ENCODE measurements at regions not wholly inside any gene's neighbourhood (a gene's known extent, or its start where the extent isn't known, plus 50 kb on each side); places are given as distances from the start of the nearest gene placed in this dataset.
A peak's percentile ranks its signal among the peaks of the same experiment; 100 is the strongest.

GRCh38 chr12:103053089-103053488 lies 95.6 kb downstream of the ASCL1 start:
- no peak overlapping the region for H3K4me3 Mint-ChIP-seq
- no peak for DNase-seq
- no peak overlapping the region for H3K27ac Mint-ChIP-seq
- no peaks in the 10 kb centered on the region for H3K9me3 Mint-ChIP-seq
- H3K27me3 Mint-ChIP-seq = peaks cover 5% of the 10 kb centered on the region
- no peaks in the 10 kb centered on the region for H3K36me3 Mint-ChIP-seq (ENCODE audit: low read depth)
- no peaks in the 10 kb centered on the region for H3K4me1 Mint-ChIP-seq
- intact Hi-C loops (cut with micrococcal nuclease) = no loop called here

GRCh38 chr12:103073630-103074029 lies 116.2 kb downstream of the ASCL1 start:
- no peaks in the 10 kb centered on the region for H3K9me3 Mint-ChIP-seq
- no peak overlapping the region for H3K4me3 Mint-ChIP-seq
- no peak overlapping the region for H3K27ac Mint-ChIP-seq
- no peaks in the 10 kb centered on the region for H3K27me3 Mint-ChIP-seq
- intact Hi-C loops (cut with micrococcal nuclease) = no loop called here
- no peak for DNase-seq
- H3K36me3 Mint-ChIP-seq (ENCODE audit: low read depth) = no peaks in the 10 kb centered on the region
- no peaks in the 10 kb centered on the region for H3K4me1 Mint-ChIP-seq

- no peaks in the 10 kb centered on the region for H3K4me1 Mint-ChIP-seq
- no peak for DNase-seq
- intact Hi-C loops (cut with micrococcal nuclease) = no loop called here
- no peaks in the 10 kb centered on the region for H3K9me3 Mint-ChIP-seq
- no peak overlapping the region for H3K4me3 Mint-ChIP-seq
- H3K27me3 Mint-ChIP-seq = no peaks in the 10 kb centered on the region
- no peaks in the 10 kb centered on the region for H3K36me3 Mint-ChIP-seq (ENCODE audit: low read depth)
- no peak overlapping the region for H3K27ac Mint-ChIP-seq
These were observed 118.4 kb downstream of the ASCL1 start for GRCh38 chr12:103075848-103076247.

- H3K36me3 Mint-ChIP-seq (ENCODE audit: low read depth) = no peaks in the 10 kb centered on the region
- no peaks in the 10 kb centered on the region for H3K27me3 Mint-ChIP-seq
- intact Hi-C loops (cut with micrococcal nuclease) = no loop called here
- H3K4me3 Mint-ChIP-seq = no peak overlapping the region
- H3K4me1 Mint-ChIP-seq = no peaks in the 10 kb centered on the region
- DNase-seq = no peak
- H3K9me3 Mint-ChIP-seq = no peaks in the 10 kb centered on the region
- no peak overlapping the region for H3K27ac Mint-ChIP-seq
These were observed 119.8 kb downstream of the ASCL1 start for GRCh38 chr12:103077108-103077773.

GRCh38 chr12:103085541-103085940 lies 128.1 kb downstream of the ASCL1 start:
- H3K27me3 Mint-ChIP-seq = no peaks in the 10 kb centered on the region
- no peaks in the 10 kb centered on the region for H3K9me3 Mint-ChIP-seq
- H3K27ac Mint-ChIP-seq = no peak overlapping the region
- no peaks in the 10 kb centered on the region for H3K36me3 Mint-ChIP-seq (ENCODE audit: low read depth)
- H3K4me1 Mint-ChIP-seq = no peaks in the 10 kb centered on the region
- no peak overlapping the region for H3K4me3 Mint-ChIP-seq
- no peak for DNase-seq
- intact Hi-C loops (cut with micrococcal nuclease) = no loop called here

GRCh38 chr12:103086471-103086870 lies 129.0 kb downstream of the ASCL1 start:
- Mint-ChIP-seq H3K4me1 (no peaks in the 10 kb centered on the region), H3K9me3 (no peaks in the 10 kb centered on the region), H3K27me3 (no peaks in the 10 kb centered on the region), H3K27ac (no peak overlapping the region), H3K36me3 (ENCODE audit: low read depth) (no peaks in the 10 kb centered on the region), H3K4me3 (no peak overlapping the region)
- DNase-seq = no peak
- intact Hi-C loops (cut with micrococcal nuclease) = no loop called here

- Mint-ChIP-seq H3K27ac (no peak overlapping the region), H3K27me3 (no peaks in the 10 kb centered on the region), H3K36me3 (ENCODE audit: low read depth) (no peaks in the 10 kb centered on the region), H3K4me3 (no peak overlapping the region), H3K4me1 (no peaks in the 10 kb centered on the region), H3K9me3 (no peaks in the 10 kb centered on the region)
- DNase-seq = no peak
- intact Hi-C loops (cut with micrococcal nuclease) = no loop called here
These were observed 136.1 kb downstream of the ASCL1 start for GRCh38 chr12:103093499-103094106.

- no peak for DNase-seq
- Mint-ChIP-seq H3K9me3 (peaks cover 8% of the 10 kb centered on the region), H3K27me3 (no peaks in the 10 kb centered on the region), H3K4me1 (no peaks in the 10 kb centered on the region), H3K36me3 (ENCODE audit: low read depth) (no peaks in the 10 kb centered on the region), H3K4me3 (no peak overlapping the region), H3K27ac (no peak overlapping the region)
- intact Hi-C loops (cut with micrococcal nuclease) = no loop called here
These were observed 140.0 kb downstream of the ASCL1 start for GRCh38 chr12:103097496-103097895.

GRCh38 chr12:103100257-103100831 lies 142.9 kb downstream of the ASCL1 start:
- intact Hi-C loops (cut with micrococcal nuclease) = loop anchor here (10.0 kb wide), 1 partner anchor 404 kb away; no protein-coding TSS in a partner anchor
- no peak overlapping the region for H3K4me3 Mint-ChIP-seq
- no peaks in the 10 kb centered on the region for H3K4me1 Mint-ChIP-seq
- peaks cover 8% of the 10 kb centered on the region for H3K9me3 Mint-ChIP-seq
- DNase-seq = no peak
- H3K36me3 Mint-ChIP-seq (ENCODE audit: low read depth) = no peaks in the 10 kb centered on the region
- H3K27me3 Mint-ChIP-seq = no peaks in the 10 kb centered on the region
- no peak overlapping the region for H3K27ac Mint-ChIP-seq

- Mint-ChIP-seq H3K4me3 (no peak overlapping the region), H3K27me3 (no peaks in the 10 kb centered on the region), H3K4me1 (no peaks in the 10 kb centered on the region), H3K9me3 (peaks cover 8% of the 10 kb centered on the region), H3K36me3 (ENCODE audit: low read depth) (no peaks in the 10 kb centered on the region), H3K27ac (peak overlapping the region; percentile 30)
- no peak for DNase-seq
- intact Hi-C loops (cut with micrococcal nuclease) = loop anchor here (10.0 kb wide), 1 partner anchor 403 kb away; no protein-coding TSS in a partner anchor
These were observed 144.8 kb downstream of the ASCL1 start for GRCh38 chr12:103102225-103102744.

- no peak overlapping the region for H3K4me3 Mint-ChIP-seq
- H3K36me3 Mint-ChIP-seq (ENCODE audit: low read depth) = no peaks in the 10 kb centered on the region
- no peaks in the 10 kb centered on the region for H3K27me3 Mint-ChIP-seq
- H3K9me3 Mint-ChIP-seq = peaks cover 1% of the 10 kb centered on the region
- intact Hi-C loops (cut with micrococcal nuclease) = loop anchor here (10.0 kb wide), 1 partner anchor 399 kb away; no protein-coding TSS in a partner anchor
- DNase-seq = no peak
- H3K4me1 Mint-ChIP-seq = no peaks in the 10 kb centered on the region
- H3K27ac Mint-ChIP-seq = no peak overlapping the region
These were observed 148.6 kb downstream of the ASCL1 start for GRCh38 chr12:103105971-103106597.

- Mint-ChIP-seq H3K27me3 (no peaks in the 10 kb centered on the region), H3K4me1 (no peaks in the 10 kb centered on the region), H3K36me3 (ENCODE audit: low read depth) (no peaks in the 10 kb centered on the region), H3K27ac (no peak overlapping the region), H3K4me3 (no peak overlapping the region), H3K9me3 (no peaks in the 10 kb centered on the region)
- intact Hi-C loops (cut with micrococcal nuclease) = loop anchor here (10.0 kb wide), 1 partner anchor 395 kb away; no protein-coding TSS in a partner anchor
- DNase-seq = no peak
These were observed 152.4 kb downstream of the ASCL1 start for GRCh38 chr12:103109861-103110260.

GRCh38 chr12:103114296-103115055 lies 157.0 kb downstream of the ASCL1 start:
- Mint-ChIP-seq H3K27me3 (no peaks in the 10 kb centered on the region), H3K4me3 (no peak overlapping the region), H3K4me1 (no peaks in the 10 kb centered on the region), H3K9me3 (no peaks in the 10 kb centered on the region), H3K36me3 (ENCODE audit: low read depth) (no peaks in the 10 kb centered on the region), H3K27ac (no peak overlapping the region)
- DNase-seq = no peak
- intact Hi-C loops (cut with micrococcal nuclease) = no loop called here

All from activated CD4-positive, alpha-beta T cell treated with anti-CD3 and anti-CD28 coated beads, Interleukin-2, amount 10 ng/mL, durations not matched to agents 24 days and 14 days (primary cell).